Heart right ventricle (tissue), 16 donors: ENCODE measurements at regions not wholly inside any gene's neighbourhood (a gene's known extent, or its start where the extent isn't known, plus 50 kb on each side); places are given as distances from the start of the nearest gene placed in this dataset.

ENCODE experiments used
- ATAC-seq, 8 donors: fragments of 200-7000 bp; cut with Tn5 transposase; one replicate each; pipeline ENCODE4 v1.9.1; 2020; ENCODE audit warnings: mild to moderate bottlenecking in 8 of 8, moderate library complexity in 8 of 8, moderate number of reproducible peaks in 1 of 8
- DNase-seq, 2 donors: peaks; one replicate each; pipeline ENCODE4 v3.0.0-alpha.2; 2020
- H3K27ac ChIP-seq, 10 donors: fragments of 200-600 bp; sonication (generic) in 2 of 10; one replicate each; pipeline versions ENCODE4 v1.5.0 to v1.8.0; 2020 to 2022; ENCODE audit warnings: mild to moderate bottlenecking in 3 of 10
- H3K27me3 ChIP-seq, 7 donors: fragments of 200-600 bp; one replicate each; pipeline ENCODE4 v1.8.0; 2021 to 2022; ENCODE audit warnings: mild to moderate bottlenecking in 2 of 7
- H3K36me3 ChIP-seq, 9 donors: fragments of 200-600 bp; sonication (generic) in 1 of 9; one replicate each; pipeline versions ENCODE4 v1.5.0 to v1.8.0; 2020 to 2022; ENCODE audit warnings: mild to moderate bottlenecking in 2 of 9
- H3K4me1 ChIP-seq, 9 donors: fragments of 200-600 bp; sonication (generic) in 1 of 9; one replicate each; pipeline versions ENCODE4 v1.5.0 to v1.8.0; 2020 to 2022; ENCODE audit warnings: mild to moderate bottlenecking in 4 of 9
- H3K4me3 ChIP-seq, 10 donors: fragments of 200-600 bp; sonication (generic) in 2 of 10; one replicate each; pipeline versions ENCODE4 v1.5.0 to v1.8.0; 2020 to 2022; ENCODE audit warnings: mild to moderate bottlenecking in 7 of 10, moderate library complexity in 2 of 10
- H3K9me3 ChIP-seq, 11 donors: fragments of 200-600 bp in 10 of 11; sonication (generic) in 2 of 11; one replicate each; pipeline versions ENCODE4 v1.5.0 to v1.8.0; 2013 to 2022; ENCODE audit warnings: mild to moderate bottlenecking in 2 of 11, control low read depth in 1 of 11, moderate library complexity in 1 of 11
- CTCF ChIP-seq, 9 donors: fragments of 200-600 bp; sonication (generic) in 2 of 9; IDR thresholded peaks; one replicate each; pipeline versions ENCODE4 v1.5.0 to v1.8.0; 2021 to 2022; ENCODE audit warnings: antibody characterized with exemption in 9 of 9, mild to moderate bottlenecking in 5 of 9, moderate library complexity in 1 of 9
- WGBS, 2 donors: extraction: QIAGEN DNeasy Blood & Tissue Kit; methylation state at CpG; one replicate each; pipeline ENCODE4 v1.1.7; 2013; ENCODE audit warnings: inconsistent platforms in 1 of 2; 5-methylcytosine and 5-hydroxymethylcytosine counted together
- intact Hi-C, 10 donors: fragments of 100-400 bp; cut with DNase I; formaldehyde crosslinking; loops; one replicate each; pipeline versions ENCODE4 v1.11.1 to v1.14.2; 2022
- donor health status: Arrhythmogenic right ventricular cardiomyopathy.
- donor health status: ischemic (EF 13 %, LVEDD 7.1; RV severe dilation, severe dysfunction).
- donor health status: healthy with polysubstance abuse.
- donor health status: DM: no; HTN: yes; CAD: no.
- donor health status: DM: no; HTN: no; CAD: no.
- donor health status: ischemic (EF 25% LVEDD 6.9; RV normal size, moderate dysfunction).
- donor health status: ischemic (EF 25% LVEDD 5.7; RV mildly dilated, moderate dysfunction).
- donor health status: healthy.
- donor health status: DM: yes; HTN: yes; CAD: no.
- donor health status: Ischemic cardiomyopathy.
- donor health status: ischemic (EF 35%, LVEDD 5.7; RV mildly dilated, moderate dysfunction).
- donor health status: nonischemic (EF 11% LVEDD 7.7; RV severe dilation, severe dysfunction).
- donor health status: DM: yes; HTN: yes; CAD: no.
- donor health status: PGD.
- donor health status: ischemic (EF 29% LVEDD 5.4; RV normal size, mild dysfunction).
- donor health status: nonischemic (EF 23%, LVEDD 6.1; RV moderate dilation, normal function).

GRCh38 chr5:4097199-4097598, 501.6 kb downstream of the IRX1 start:
- intact Hi-C loops, result no loop called here
- DNase-seq, result no peak
- no peak for TF ChIP-seq CTCF (IDR thresholded peaks at IDR 0.05)
- 48 to 66% methylated on average over 6 of the region's 6 CpGs for WGBS, 2 donors
- H3K9me3 ChIP-seq, result no peaks in the 10 kb centered on the region
- no peak overlapping the region for H3K4me3 ChIP-seq
- peaks cover 0 to 6% (median 0%) of the 10 kb centered on the region in 9 donors for H3K4me1 ChIP-seq
- no peak overlapping the region for H3K27ac ChIP-seq
- peaks cover 0 to 10% (median 0%) of the 10 kb centered on the region in 7 donors for H3K27me3 ChIP-seq
- H3K36me3 ChIP-seq, result no peaks in the 10 kb centered on the region
- no peak for ATAC-seq

GRCh38 chr5:4098226-4098625, 502.6 kb downstream of the IRX1 start:
- DNase-seq, result no peak
- no peak overlapping the region for H3K27ac ChIP-seq

GRCh38 chr5:4099386-4099785, 503.8 kb downstream of the IRX1 start:
- H3K4me3 ChIP-seq, result no peak overlapping the region
- ATAC-seq (no peak), DNase-seq (no peak)
- TF ChIP-seq CTCF (IDR thresholded peaks at IDR 0.05), result no peak
- intact Hi-C loops, result no loop called here
- no peaks in the 10 kb centered on the region for H3K36me3 ChIP-seq
- 54 to 56% methylated on average over 7 of the region's 7 CpGs for WGBS, 2 donors
- peaks cover 0 to 6% (median 0%) of the 10 kb centered on the region in 9 donors for H3K4me1 ChIP-seq
- no peaks in the 10 kb centered on the region for H3K9me3 ChIP-seq
- H3K27me3 ChIP-seq, result peaks cover 0 to 16% (median 0%) of the 10 kb centered on the region in 7 donors
- H3K27ac ChIP-seq, result no peak overlapping the region

More at GRCh38 chr5:4098226-4098625, 502.6 kb downstream of the IRX1 start:
- no peak overlapping the region for H3K4me3 ChIP-seq
- WGBS, 2 donors, result 72 to 85% methylated on average over 9 of the region's 9 CpGs
- peaks cover 0 to 13% (median 0%) of the 10 kb centered on the region in 7 donors for H3K27me3 ChIP-seq
- H3K4me1 ChIP-seq, result peaks cover 0 to 6% (median 0%) of the 10 kb centered on the region in 9 donors
- TF ChIP-seq CTCF (IDR thresholded peaks at IDR 0.05), result no peak
- ATAC-seq, result no peak
- intact Hi-C loops, result no loop called here
- H3K9me3 ChIP-seq, result no peaks in the 10 kb centered on the region
- H3K36me3 ChIP-seq, result no peaks in the 10 kb centered on the region

GRCh38 chr5:4100739-4101138, 505.1 kb downstream of the IRX1 start:
- ATAC-seq (no peak), DNase-seq (no peak)
- intact Hi-C loops, result no loop called here
- Histone ChIP-seq H3K4me1 (peaks cover 0 to 6% (median 0%) of the 10 kb centered on the region in 9 donors), H3K36me3 (no peaks in the 10 kb centered on the region), H3K27ac (no peak overlapping the region), H3K27me3 (peaks cover 0 to 20% (median 0%) of the 10 kb centered on the region in 7 donors), H3K4me3 (peak overlapping the region in 3 of 10 donors; percentile 10 to 26 (median 24)), H3K9me3 (no peaks in the 10 kb centered on the region)
- WGBS, 2 donors, result 33 to 39% methylated on average over 14 of the region's 14 CpGs
- no peak for TF ChIP-seq CTCF (IDR thresholded peaks at IDR 0.05)
